ENCODE measurements at regions not wholly inside any gene's neighbourhood (a gene's known extent, or its start where the extent isn't known, plus 50 kb on each side); places are given as distances from the start of the nearest gene placed in this dataset.

DNA sequence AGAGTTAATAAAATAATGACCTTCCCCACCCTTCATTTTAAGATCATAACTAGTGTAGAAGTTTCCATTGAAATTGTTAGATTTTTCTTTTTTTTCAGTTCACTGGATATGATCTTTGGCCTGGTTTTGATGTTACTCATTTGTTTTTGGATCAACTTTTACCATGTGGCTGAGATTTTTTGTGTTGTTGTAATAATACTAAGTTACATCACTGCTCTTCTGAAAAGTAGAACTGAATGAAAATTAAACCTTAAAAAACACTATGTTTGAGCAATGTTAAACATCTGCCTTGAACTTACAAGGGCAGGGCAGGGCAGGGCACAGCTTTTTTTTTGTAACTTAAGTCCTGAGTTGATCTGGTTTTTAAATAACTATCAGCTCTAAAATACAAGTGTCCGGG lies 204.8 kb upstream of the ADAMTS5 start:
- no peak for DNase-seq (ENCODE audit: low spot score)

GRCh38 chr21:27168084-27168483 lies 201.2 kb upstream of the ADAMTS5 start:
- no peak for DNase-seq (ENCODE audit: low spot score)

DNA sequence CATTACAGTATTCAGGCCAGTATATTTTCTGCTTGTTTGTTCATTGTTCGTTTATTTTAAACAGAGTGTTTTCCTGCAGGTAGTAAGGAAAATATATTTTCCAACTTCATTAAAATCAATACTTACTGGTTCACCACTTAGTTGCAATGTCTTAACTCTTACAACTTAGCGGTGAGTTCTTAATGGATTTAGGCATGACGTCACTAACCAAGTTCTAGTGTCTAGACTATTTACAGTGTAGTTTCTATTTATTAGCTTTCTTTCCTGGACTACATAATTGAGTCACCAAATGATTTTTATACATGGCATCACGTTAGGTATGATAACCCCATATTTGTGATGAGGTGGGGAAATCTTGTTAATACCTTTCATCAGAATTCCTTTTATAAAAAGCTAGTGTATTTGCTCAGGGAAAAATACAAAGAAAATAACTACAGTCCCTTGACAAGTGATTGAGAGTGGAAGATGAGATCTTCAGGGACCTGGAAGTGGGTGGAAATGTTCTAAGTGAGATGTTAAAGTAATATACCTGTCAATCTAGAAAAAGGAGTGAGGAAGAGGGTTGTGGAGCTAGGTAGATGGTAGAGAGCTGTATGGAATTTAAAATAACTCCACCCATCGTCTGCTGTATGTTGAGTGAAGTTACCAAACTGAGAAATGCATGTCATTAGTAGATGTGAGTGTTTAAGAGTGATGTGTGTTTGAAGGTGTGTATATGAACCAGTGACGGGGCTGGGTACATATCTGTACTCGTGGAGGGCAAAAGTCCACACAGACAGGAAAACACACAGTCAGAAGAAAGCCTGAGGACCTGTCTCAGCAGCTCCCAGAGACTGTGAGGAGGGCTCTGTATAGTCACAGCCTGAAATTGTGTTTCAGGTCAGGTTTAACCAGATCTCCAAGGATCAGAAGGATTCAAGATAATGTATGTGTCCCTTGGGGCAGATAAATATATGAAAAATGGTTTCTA lies 197.6 kb upstream of the ADAMTS5 start:
- no peak for DNase-seq (ENCODE audit: low spot score)

- no peak for DNase-seq (ENCODE audit: low spot score)
Measured at GRCh38 chr21:27158967-27159366, 192.1 kb upstream of the ADAMTS5 start.

- no peak for DNase-seq (ENCODE audit: low spot score)
Measured at GRCh38 chr21:27157097-27157496, 190.2 kb upstream of the ADAMTS5 start.

- DNase-seq (ENCODE audit: low spot score) = no peak
Measured at GRCh38 chr21:27156666-27157065, 189.8 kb upstream of the ADAMTS5 start.

DNA sequence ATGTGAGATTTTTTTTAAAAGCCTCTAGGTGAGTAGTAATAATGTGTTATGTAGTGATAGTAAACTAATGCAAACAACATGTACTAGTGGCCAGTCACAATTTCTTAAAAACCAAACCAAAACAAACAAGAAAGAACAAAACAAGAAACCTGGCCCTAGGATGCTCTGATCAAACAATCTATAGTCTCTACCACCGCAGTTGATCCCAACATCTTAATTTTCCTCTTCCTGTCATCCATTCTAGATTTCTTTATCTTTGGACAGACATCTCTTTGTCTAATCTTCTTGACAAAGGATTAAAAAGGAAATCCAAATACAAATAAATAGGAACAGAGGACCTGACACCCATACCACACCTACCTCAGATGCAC lies 188.2 kb upstream of the ADAMTS5 start:
- no peak for DNase-seq (ENCODE audit: low spot score)

- no peak for DNase-seq (ENCODE audit: low spot score)
Measured at GRCh38 chr21:27154451-27155129, 187.7 kb upstream of the ADAMTS5 start.

DNA sequence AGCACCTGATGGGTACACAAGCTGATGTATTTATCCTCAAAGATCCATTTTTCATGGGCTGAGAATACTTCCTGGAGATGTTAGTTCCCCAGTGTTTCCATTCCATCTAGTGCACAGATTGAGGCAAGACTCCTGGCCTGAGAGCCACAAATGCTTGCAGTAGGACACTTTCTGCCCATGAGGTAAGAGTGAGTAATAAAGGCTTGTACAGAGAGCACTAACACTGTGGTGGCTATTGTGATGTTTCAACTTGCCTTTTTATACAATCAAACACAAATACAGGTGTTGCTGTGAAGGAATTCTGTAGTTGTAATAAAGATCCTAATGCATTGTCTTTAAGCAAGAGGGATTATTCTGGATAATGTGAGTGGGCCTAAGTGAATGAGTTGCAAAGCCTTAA lies 186.1 kb upstream of the ADAMTS5 start:
- DNase-seq (ENCODE audit: low spot score) = no peak

DNA sequence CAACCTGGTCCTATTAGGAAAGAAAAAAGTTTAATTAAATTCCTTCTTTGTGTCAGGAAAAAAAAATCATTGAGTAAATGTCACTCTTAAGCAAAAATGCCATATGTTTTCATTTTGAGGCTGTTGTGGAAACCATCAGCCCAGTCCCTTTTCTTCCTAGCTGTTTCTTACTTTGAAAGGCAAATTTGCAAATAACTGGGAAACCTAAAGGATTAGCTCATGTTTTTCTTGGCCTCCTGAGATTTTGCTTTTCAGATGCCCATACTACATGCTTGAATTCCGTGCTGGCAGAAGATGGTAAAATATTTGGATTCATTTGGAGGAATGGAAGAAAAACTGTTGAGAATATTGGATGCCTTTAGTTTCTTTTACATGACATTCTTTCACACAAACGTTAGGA lies 182.1 kb upstream of the ADAMTS5 start:
- no peak for DNase-seq (ENCODE audit: low spot score)

GRCh38 chr21:27146268-27146667 lies 179.4 kb upstream of the ADAMTS5 start:
- no peak for DNase-seq (ENCODE audit: low spot score)

GRCh38 chr21:27145134-27145798 lies 178.4 kb upstream of the ADAMTS5 start:
- DNase-seq (ENCODE audit: low spot score) = no peak

- DNase-seq (ENCODE audit: low spot score) = no peak
Measured at GRCh38 chr21:27143476-27143875, 176.6 kb upstream of the ADAMTS5 start.

- DNase-seq (ENCODE audit: low spot score) = no peak
Measured at GRCh38 chr21:27139526-27139925, 172.6 kb upstream of the ADAMTS5 start.

GRCh38 chr21:27134516-27134915 lies 167.6 kb upstream of the ADAMTS5 start:
- no peak for DNase-seq (ENCODE audit: low spot score)

DNA sequence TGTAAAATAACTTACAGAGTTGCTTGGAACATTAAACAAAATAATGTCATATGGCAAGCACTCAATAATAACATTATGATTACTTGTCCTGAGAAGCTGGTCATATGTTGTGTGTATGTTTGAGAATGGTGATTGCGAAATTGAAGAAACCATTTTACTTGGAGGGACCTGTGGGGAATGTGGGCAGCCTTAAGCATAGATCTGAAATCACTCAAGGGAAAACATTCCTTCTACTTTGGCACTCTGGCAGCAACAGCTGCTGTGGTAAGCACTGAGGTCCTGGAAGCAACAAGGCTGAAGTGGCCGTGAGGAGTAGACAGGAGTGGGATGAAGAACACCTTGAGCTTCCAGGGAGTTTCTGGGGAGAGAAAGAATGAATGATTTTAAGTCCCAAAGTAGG lies 165.4 kb upstream of the ADAMTS5 start:
- DNase-seq (ENCODE audit: low spot score) = no peak

GRCh38 chr21:27130154-27130553 lies 163.3 kb upstream of the ADAMTS5 start:
- no peak for DNase-seq (ENCODE audit: low spot score)

DNA sequence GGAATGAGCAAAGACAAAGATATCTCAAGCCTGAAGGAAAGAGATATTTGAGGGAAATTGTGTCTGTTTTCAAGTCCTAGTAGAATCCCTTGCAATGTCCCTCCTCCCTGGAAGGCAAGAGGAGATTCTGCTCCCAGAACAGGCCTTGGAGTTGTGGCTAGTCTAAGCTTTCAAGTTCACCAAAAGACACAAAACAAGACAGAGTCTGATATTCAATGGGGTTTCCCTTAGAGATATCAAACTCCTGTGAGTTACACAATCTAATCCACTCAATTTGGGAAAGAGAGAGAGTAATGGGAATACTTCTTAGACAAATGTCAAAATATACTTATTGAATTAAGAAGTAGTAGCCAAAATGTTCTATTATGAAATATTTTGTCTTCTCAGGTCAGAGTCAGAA lies 162.8 kb upstream of the ADAMTS5 start:
- DNase-seq (ENCODE audit: low spot score) = no peak

DNA sequence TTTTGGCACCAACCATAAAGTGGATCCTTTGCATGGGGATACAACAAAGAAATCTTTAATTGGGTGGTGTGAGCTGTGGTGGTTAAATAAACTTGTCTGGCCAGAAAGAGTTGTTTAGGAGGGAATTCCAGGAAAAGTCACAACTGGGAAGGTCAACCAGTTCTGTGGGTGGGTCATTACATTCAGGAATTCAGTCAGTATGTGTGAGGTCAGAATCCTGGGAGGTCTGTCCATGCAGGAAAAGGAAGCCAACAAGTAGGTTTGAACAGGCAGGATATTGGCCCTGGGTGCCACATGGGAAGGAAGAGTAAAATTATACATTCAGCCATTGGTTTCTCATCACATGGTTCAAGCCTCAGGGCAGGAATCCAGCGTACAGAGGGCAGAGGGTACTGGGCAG lies 162.3 kb upstream of the ADAMTS5 start:
- no peak for DNase-seq (ENCODE audit: low spot score)

DNA sequence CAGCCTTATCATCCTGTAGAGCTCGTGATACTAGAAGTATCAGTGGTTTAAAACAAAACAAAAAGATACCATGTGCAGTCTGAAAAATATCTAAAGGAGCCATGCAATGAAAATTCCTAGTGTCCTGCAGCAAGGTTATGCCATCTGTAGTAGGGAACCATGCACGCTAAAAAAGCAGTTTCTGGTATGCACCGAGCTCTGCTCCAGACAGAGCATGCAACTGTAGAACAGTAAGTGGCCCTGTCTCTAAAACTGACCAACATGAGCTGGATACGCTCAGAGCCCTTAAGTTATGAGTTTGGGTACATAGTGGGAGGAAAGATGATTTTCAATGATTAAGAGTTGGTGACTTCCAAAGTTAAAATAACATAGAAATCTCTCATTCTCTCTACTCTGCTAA lies 159.3 kb upstream of the ADAMTS5 start:
- DNase-seq (ENCODE audit: low spot score) = no peak

GRCh38 chr21:27122686-27123085 lies 155.8 kb upstream of the ADAMTS5 start:
- no peak for DNase-seq (ENCODE audit: low spot score)

DNA sequence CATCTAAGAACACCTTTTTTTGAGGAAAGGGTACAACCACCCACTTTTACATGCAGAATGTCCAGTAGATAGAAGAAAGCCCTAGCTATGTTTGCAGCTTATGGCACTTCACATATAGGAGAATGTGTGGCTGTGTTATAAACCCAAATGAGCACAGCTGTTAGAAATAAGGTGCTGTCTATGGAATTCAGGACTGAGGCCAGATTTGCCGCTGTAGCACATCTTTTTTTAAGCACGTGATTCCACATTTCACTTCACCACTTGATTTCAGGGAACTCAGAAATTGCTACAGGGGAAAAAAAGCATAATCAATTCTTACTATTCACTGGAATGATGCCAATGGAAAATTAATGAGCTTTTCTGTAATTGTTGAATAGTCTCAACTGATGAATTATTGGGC lies 147.2 kb upstream of the ADAMTS5 start:
- no peak for DNase-seq (ENCODE audit: low spot score)

GRCh38 chr21:27112186-27112585 lies 145.3 kb upstream of the ADAMTS5 start:
- peak; percentile 1 for DNase-seq (ENCODE audit: low spot score)

All from RKO (cell line).